ENCODE measurements at regions not wholly inside any gene's neighbourhood (a gene's known extent, or its start where the extent isn't known, plus 50 kb on each side); places are given as distances from the start of the nearest gene placed in this dataset.

DNA sequence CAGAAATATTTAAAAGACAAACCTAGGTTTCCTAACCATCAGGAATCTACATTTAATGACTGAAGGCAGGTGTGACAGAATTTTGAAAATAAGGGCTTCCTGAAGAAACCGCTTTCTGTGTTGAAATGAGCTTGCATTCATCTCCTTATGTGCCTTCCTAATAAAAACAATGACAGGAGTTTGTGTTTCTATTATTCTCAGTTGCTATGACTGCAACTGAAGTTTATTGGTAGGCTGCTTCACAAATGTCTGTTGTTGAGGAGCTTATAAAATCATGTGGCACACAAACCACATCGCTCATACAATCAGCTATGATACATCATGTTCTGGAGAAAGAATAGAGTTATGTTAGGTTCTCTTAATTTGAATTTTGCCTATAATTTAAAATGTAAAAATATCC lies 362.7 kb upstream of the SLC8A1 start:
- Mint-ChIP-seq H3K9me3 (peaks cover 0 to 3% (median 0%) of the 10 kb centered on the region in 7 donors), H3K27ac (no peak overlapping the region), H3K27me3 (ENCODE audit: low read depth in 3 of 3) (peaks cover 0 to 5% (median 0%) of the 10 kb centered on the region in 3 donors), H3K36me3 (no peaks in the 10 kb centered on the region), H3K4me1 (no peaks in the 10 kb centered on the region), H3K4me3 (no peak overlapping the region)
- H3K4me2 ChIP-seq (replicated peaks; ENCODE audit: extremely low read depth, low read length, poor library complexity, severe bottlenecking) = no peak overlapping the region
- WGBS (ENCODE audit: insufficient coverage) = no CpG with 5 or more reads among the region's 2 CpGs
- H3K79me2 ChIP-seq (ENCODE audit: insufficient read depth, low read length) = no peaks in the 10 kb centered on the region
- no peak overlapping the region for H3K9ac ChIP-seq (ENCODE audit: insufficient read depth, low read length, poor library complexity, severe bottlenecking)
- TF ChIP-seq, protein P1, sequence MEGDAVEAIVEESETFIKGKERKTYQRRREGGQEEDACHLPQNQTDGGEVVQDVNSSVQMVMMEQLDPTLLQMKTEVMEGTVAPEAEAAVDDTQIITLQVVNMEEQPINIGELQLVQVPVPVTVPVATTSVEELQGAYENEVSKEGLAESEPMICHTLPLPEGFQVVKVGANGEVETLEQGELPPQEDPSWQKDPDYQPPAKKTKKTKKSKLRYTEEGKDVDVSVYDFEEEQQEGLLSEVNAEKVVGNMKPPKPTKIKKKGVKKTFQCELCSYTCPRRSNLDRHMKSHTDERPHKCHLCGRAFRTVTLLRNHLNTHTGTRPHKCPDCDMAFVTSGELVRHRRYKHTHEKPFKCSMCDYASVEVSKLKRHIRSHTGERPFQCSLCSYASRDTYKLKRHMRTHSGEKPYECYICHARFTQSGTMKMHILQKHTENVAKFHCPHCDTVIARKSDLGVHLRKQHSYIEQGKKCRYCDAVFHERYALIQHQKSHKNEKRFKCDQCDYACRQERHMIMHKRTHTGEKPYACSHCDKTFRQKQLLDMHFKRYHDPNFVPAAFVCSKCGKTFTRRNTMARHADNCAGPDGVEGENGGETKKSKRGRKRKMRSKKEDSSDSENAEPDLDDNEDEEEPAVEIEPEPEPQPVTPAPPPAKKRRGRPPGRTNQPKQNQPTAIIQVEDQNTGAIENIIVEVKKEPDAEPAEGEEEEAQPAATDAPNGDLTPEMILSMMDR (IDR thresholded peaks at IDR 0.05) = no peak
- no peak overlapping the region for H3K4me3 ChIP-seq (replicated peaks in 1 of 3; ENCODE audit: low read depth in 2 of 3, low read length in 3 of 3)
- no peaks in the 10 kb centered on the region for H3K36me3 ChIP-seq (replicated peaks in 1 of 2; ENCODE audit: control insufficient read depth in 1 of 2, insufficient read depth in 2 of 2, low read length in 2 of 2)
- no peaks in the 10 kb centered on the region for H3K9me3 ChIP-seq (replicated peaks in 1 of 2; ENCODE audit: control insufficient read depth in 1 of 2, insufficient read depth in 1 of 2, low read length in 2 of 2)
- H3K27me3 ChIP-seq (ENCODE audit: control insufficient read depth in 2 of 2, insufficient read depth in 2 of 2, low read length in 2 of 2) = no peaks in the 10 kb centered on the region
- no peak overlapping the region for H3K27ac ChIP-seq (ENCODE audit: low read depth in 1 of 2, low read length in 2 of 2)
- H3K4me1 ChIP-seq (ENCODE audit: control insufficient read depth in 1 of 2, insufficient read depth in 2 of 2, low read length in 2 of 2) = no peaks in the 10 kb centered on the region
- H2AFZ ChIP-seq (ENCODE audit: insufficient read depth, low read depth, low read length, poor library complexity, severe bottlenecking) = no peak overlapping the region
- H4K20me1 ChIP-seq (ENCODE audit: insufficient read depth, low read length) = no peaks in the 10 kb centered on the region
- no peak for DNase-seq
- intact Hi-C loops (cut with micrococcal nuclease) = no loop called here

- peaks cover 0 to 4% (median 3%) of the 10 kb centered on the region in 7 donors for H3K9me3 Mint-ChIP-seq
- no peak overlapping the region for H3K27ac Mint-ChIP-seq
- H3K4me1 Mint-ChIP-seq = no peaks in the 10 kb centered on the region
- intact Hi-C loops (cut with micrococcal nuclease) = no loop called here
- Histone ChIP-seq H3K4me1 (ENCODE audit: control insufficient read depth in 1 of 2, insufficient read depth in 2 of 2, low read length in 2 of 2) (no peaks in the 10 kb centered on the region), H3K4me3 (replicated peaks in 1 of 3; ENCODE audit: low read depth in 2 of 3, low read length in 3 of 3) (no peak overlapping the region), H3K9me3 (replicated peaks in 1 of 2; ENCODE audit: control insufficient read depth in 1 of 2, insufficient read depth in 1 of 2, low read length in 2 of 2) (no peaks in the 10 kb centered on the region), H3K9ac (ENCODE audit: insufficient read depth, low read length, poor library complexity, severe bottlenecking) (no peak overlapping the region), H2AFZ (ENCODE audit: insufficient read depth, low read depth, low read length, poor library complexity, severe bottlenecking) (no peak overlapping the region), H4K20me1 (ENCODE audit: insufficient read depth, low read length) (no peaks in the 10 kb centered on the region), H3K79me2 (ENCODE audit: insufficient read depth, low read length) (no peaks in the 10 kb centered on the region), H3K27me3 (ENCODE audit: control insufficient read depth in 2 of 2, insufficient read depth in 2 of 2, low read length in 2 of 2) (no peaks in the 10 kb centered on the region), H3K4me2 (replicated peaks; ENCODE audit: extremely low read depth, low read length, poor library complexity, severe bottlenecking) (no peak overlapping the region), H3K27ac (ENCODE audit: low read depth in 1 of 2, low read length in 2 of 2) (no peak overlapping the region), H3K36me3 (replicated peaks in 1 of 2; ENCODE audit: control insufficient read depth in 1 of 2, insufficient read depth in 2 of 2, low read length in 2 of 2) (no peaks in the 10 kb centered on the region)
- peaks cover 0 to 2% (median under 1%) of the 10 kb centered on the region in 3 donors for H3K27me3 Mint-ChIP-seq (ENCODE audit: low read depth in 3 of 3)
- H3K36me3 Mint-ChIP-seq = no peaks in the 10 kb centered on the region
- H3K4me3 Mint-ChIP-seq = no peak overlapping the region
- DNase-seq = no peak
- TF ChIP-seq, protein P1 (IDR thresholded peaks at IDR 0.05) = no peak
Measured at GRCh38 chr2:40820319-40820718, 368.4 kb upstream of the SLC8A1 start.
